Hematopoietic multipotent progenitor cell treated with erythropoietin and hydrocortisone succinate and interleukin-3 and kit ligand, for 6 days (in vitro differentiated cells): ENCODE measurements at regions not wholly inside any gene's neighbourhood (a gene's known extent, or its start where the extent isn't known, plus 50 kb on each side); places are given as distances from the start of the nearest gene placed in this dataset.

Experiments
- DNase-seq: peaks from one replicate; pipeline ENCODE4 v3.0.0-alpha.2; 2015

GRCh38 chr18:30510882-30511281 is 531.7 kb downstream of the DSC3 start:
- DNase-seq, result no peak

- DNase-seq, result no peak
These were observed 540.9 kb downstream of the DSC3 start for GRCh38 chr18:30501594-30501993.

GRCh38 chr18:30500240-30500945 is 542.1 kb downstream of the DSC3 start:
- DNase-seq, result no peak

GRCh38 chr18:30499721-30500120 is 542.8 kb downstream of the DSC3 start:
- DNase-seq, result no peak

GRCh38 chr18:30492552-30493129 is 549.9 kb downstream of the DSC3 start:
- DNase-seq, result no peak

GRCh38 chr18:30491815-30492551 is 550.6 kb downstream of the DSC3 start:
- no peak for DNase-seq

GRCh38 chr18:30489890-30490643 is 552.5 kb downstream of the DSC3 start:
- DNase-seq, result no peak

- no peak for DNase-seq
These were observed 554.6 kb downstream of the DSC3 start for GRCh38 chr18:30487962-30488361.

GRCh38 chr18:30486856-30487255 is 555.7 kb downstream of the DSC3 start:
- DNase-seq, result no peak

GRCh38 chr18:30485078-30485477 is 557.5 kb downstream of the DSC3 start:
- no peak for DNase-seq

GRCh38 chr18:30481871-30482270 is 560.7 kb downstream of the DSC3 start:
- DNase-seq, result no peak

GRCh38 chr18:30469091-30469490 is 573.5 kb downstream of the DSC3 start:
- DNase-seq, result no peak

- DNase-seq, result no peak
These were observed 577.4 kb downstream of the DSC3 start for GRCh38 chr18:30465096-30465495.

- DNase-seq, result no peak
These were observed 585.4 kb downstream of the DSC3 start for GRCh38 chr18:30457156-30457555.

GRCh38 chr18:30455741-30456140 is 586.8 kb downstream of the DSC3 start:
- DNase-seq, result no peak

- no peak for DNase-seq
These were observed 587.6 kb downstream of the DSC3 start for GRCh38 chr18:30454920-30455319.

- no peak for DNase-seq
These were observed 590.6 kb downstream of the DSC3 start for GRCh38 chr18:30451981-30452380.

- DNase-seq, result no peak
These were observed 591.6 kb downstream of the DSC3 start for GRCh38 chr18:30450927-30451326.

- DNase-seq, result no peak
These were observed 595.9 kb downstream of the DSC3 start for GRCh38 chr18:30446605-30447004.

GRCh38 chr18:30444544-30444943 is 598.0 kb downstream of the DSC3 start:
- DNase-seq, result no peak

GRCh38 chr18:30440351-30440750 is 602.2 kb downstream of the DSC3 start:
- DNase-seq, result no peak

- DNase-seq, result no peak
These were observed 603.4 kb downstream of the DSC3 start for GRCh38 chr18:30439174-30439573.

GRCh38 chr18:30432349-30432748 is 610.2 kb downstream of the DSC3 start:
- DNase-seq, result no peak
